H1 (cell line): ENCODE measurements at regions not wholly inside any gene's neighbourhood (a gene's known extent, or its start where the extent isn't known, plus 50 kb on each side); places are given as distances from the start of the nearest gene placed in this dataset.

ENCODE experiments used
- CTCF ChIA-PET: fragments of 300-600 bp; sonication (Branson Sonifier 250); formaldehyde crosslinking; loops from one replicate; lab custom pipeline; 2021; ENCODE audit not compliant: partially characterized antibody; lab: Charles Lee
- POLR2A ChIA-PET: fragments of 300-600 bp; sonication (Branson Sonifier 250); formaldehyde crosslinking; loops from one replicate; lab custom pipeline; 2021; ENCODE audit warnings: inconsistent platforms; ENCODE audit not compliant: partially characterized antibody; lab: Charles Lee
- DNase-seq, 2 experiments: peaks; one replicate each; pipeline versions ENCODE4 v3.0.0 to v3.0.0-alpha.2; 2010 to 2022; ENCODE audit warnings: low spot score in 2 of 2, low read depth in 1 of 2, mixed read lengths in 1 of 2
- FAIRE-seq: peaks from 2 replicates; lab custom pipeline; 2011; peaks lifted over from hg19 to GRCh38; lab: Jason Lieb, UNC
- H2AFZ ChIP-seq: 2 replicates; pipeline ENCODE4 v1.8.1; 2012; ENCODE audit warnings: low read length, inconsistent platforms
- H2AK5ac ChIP-seq: 2 replicates; pipeline ENCODE4 v1.6.1; 2013; ENCODE audit warnings: low read depth, low read length
- H2BK120ac ChIP-seq: replicated peaks from 2 replicates; pipeline ENCODE3; 2013; ENCODE audit warnings: low read depth, low read length, inconsistent platforms
- H2BK12ac ChIP-seq: 2 replicates; pipeline ENCODE4 v1.6.1; 2013; ENCODE audit warnings: low read depth, low read length
- H2BK15ac ChIP-seq: 2 replicates; pipeline ENCODE4 v1.6.1; 2013; ENCODE audit warnings: low read length
- H2BK20ac ChIP-seq: 2 replicates; pipeline ENCODE4 v1.6.1; 2013; ENCODE audit warnings: low read length
- H2BK5ac ChIP-seq: 2 replicates; pipeline ENCODE4 v1.6.1; 2013; ENCODE audit warnings: low read depth, low read length
- H3K14ac ChIP-seq: 2 replicates; pipeline ENCODE4 v1.6.1; 2013; ENCODE audit warnings: inconsistent platforms; ENCODE audit not compliant: insufficient read length
- H3K18ac ChIP-seq: 2 replicates; pipeline ENCODE4 v1.6.1; 2013; ENCODE audit warnings: low read length; ENCODE audit errors: extremely low read depth
- H3K23ac ChIP-seq: 2 replicates; pipeline ENCODE4 v1.6.1; 2013; ENCODE audit warnings: inconsistent platforms; ENCODE audit not compliant: insufficient read length
- H3K23me2 ChIP-seq: 2 replicates; pipeline ENCODE4 v1.6.1; 2013; ENCODE audit warnings: low read depth, low read length
- H3K27ac ChIP-seq: 2 replicates; pipeline ENCODE4 v1.6.1; 2011; ENCODE audit warnings: low read depth, low read length, inconsistent platforms
- H3K27me3 ChIP-seq, 4 experiments: replicated peaks in 1 of 4; 1 replicate in 1 of 4; 2 replicates in 3 of 4; pipeline versions ENCODE4 v1.6.1 to v1.8.1; 2011 to 2013; ENCODE audit warnings: low read length in 3 of 4, mild to moderate bottlenecking in 3 of 4, inconsistent platforms in 2 of 4, mixed read lengths in 2 of 4, moderate library complexity in 1 of 4; ENCODE audit not compliant: control insufficient read depth in 3 of 4, insufficient read depth in 3 of 4; ENCODE audit errors: extremely low read depth in 1 of 4
- H3K36me3 ChIP-seq, 4 experiments: 2 replicates each; pipeline versions ENCODE4 v1.6.1 to v1.8.1; 2011 to 2013; ENCODE audit warnings: mild to moderate bottlenecking in 4 of 4, low read length in 3 of 4, moderate library complexity in 2 of 4, control low read depth in 1 of 4, inconsistent platforms in 1 of 4; ENCODE audit not compliant: insufficient read depth in 4 of 4, control insufficient read depth in 2 of 4
- H3K4ac ChIP-seq: replicated peaks from 2 replicates; pipeline ENCODE3; 2013; ENCODE audit warnings: low read length, low read depth, mixed read lengths, inconsistent platforms; ENCODE audit not compliant: insufficient read length
- H3K4me1 ChIP-seq, 4 experiments: replicated peaks in 1 of 4; 1 replicate in 1 of 4; 2 replicates in 3 of 4; pipeline versions ENCODE4 v1.6.1 to v1.8.1; 2011 to 2013; ENCODE audit warnings: low read length in 3 of 4, inconsistent platforms in 2 of 4, mixed read lengths in 1 of 4; ENCODE audit not compliant: insufficient read depth in 4 of 4, control insufficient read depth in 3 of 4
- H3K4me2 ChIP-seq, 2 experiments: 2 replicates each; pipeline versions ENCODE4 v1.6.1 to v1.8.1; 2011 to 2013; ENCODE audit warnings: low read depth in 2 of 2, low read length in 2 of 2, control low read depth in 1 of 2, inconsistent platforms in 1 of 2, mild to moderate bottlenecking in 1 of 2; ENCODE audit not compliant: insufficient read depth in 1 of 2
- H3K4me3 ChIP-seq, 4 experiments: fragments of 200-600, 300-600 bp in 1 of 4; sonication (generic), shearing (Covaris generic), sonication (Bioruptor Twin) in 1 of 4; 2 replicates each; pipeline versions ENCODE4 v1.5.1 to v1.8.1; 2011 to 2016; ENCODE audit warnings: low read length in 4 of 4, low read depth in 3 of 4, control low read depth in 2 of 4, inconsistent platforms in 2 of 4, mild to moderate bottlenecking in 2 of 4, mixed read lengths in 1 of 4, moderate library complexity in 1 of 4; ENCODE audit not compliant: insufficient read depth in 2 of 4; ENCODE audit errors: extremely low read depth in 1 of 4
- H3K56ac ChIP-seq: replicated peaks from 2 replicates; pipeline ENCODE3; 2013; ENCODE audit warnings: low read depth, mild to moderate bottlenecking, mixed read lengths, low read length, inconsistent platforms; ENCODE audit not compliant: insufficient read length
- H3K79me1 ChIP-seq: 2 replicates; pipeline ENCODE4 v1.6.1; 2013; ENCODE audit warnings: low read depth, low read length, control low read depth
- H3K79me2 ChIP-seq, 2 experiments: 2 replicates each; pipeline versions ENCODE4 v1.6.1 to v1.8.1; 2012 to 2013; ENCODE audit warnings: low read length in 2 of 2, mild to moderate bottlenecking in 2 of 2, inconsistent platforms in 1 of 2; ENCODE audit not compliant: insufficient read depth in 2 of 2, control insufficient read depth in 1 of 2
- H3K9ac ChIP-seq, 4 experiments: replicated peaks in 1 of 4; 1 replicate in 1 of 4; 2 replicates in 3 of 4; pipeline versions ENCODE4 v1.6.1 to v1.8.1; 2011 to 2013; ENCODE audit warnings: low read depth in 3 of 4, low read length in 3 of 4, control low read depth in 2 of 4, mild to moderate bottlenecking in 2 of 4, moderate library complexity in 2 of 4, inconsistent platforms in 1 of 4; ENCODE audit errors: extremely low read depth in 1 of 4
- H3K9me3 ChIP-seq, 2 experiments: 2 replicates each; pipeline versions ENCODE4 v1.6.1 to v1.8.1; 2012 to 2013; ENCODE audit warnings: mild to moderate bottlenecking in 2 of 2, moderate library complexity in 2 of 2, control low read depth in 1 of 2, inconsistent platforms in 1 of 2, low read depth in 1 of 2, low read length in 1 of 2, mixed read lengths in 1 of 2; ENCODE audit not compliant: insufficient read depth in 2 of 2
- H4K20me1 ChIP-seq, 2 experiments: replicated peaks in 1 of 2; 2 replicates each; pipeline versions ENCODE3 to v1.8.1; 2011 to 2013; ENCODE audit warnings: inconsistent platforms in 2 of 2, low read length in 2 of 2, mild to moderate bottlenecking in 1 of 2; ENCODE audit not compliant: insufficient read depth in 2 of 2, control insufficient read depth in 1 of 2
- H4K5ac ChIP-seq: 2 replicates; pipeline ENCODE4 v1.6.1; 2013; ENCODE audit warnings: low read length, low read depth, mixed read lengths, inconsistent platforms; ENCODE audit not compliant: insufficient read length
- H4K8ac ChIP-seq: 2 replicates; pipeline ENCODE4 v1.8.0; 2013; ENCODE audit warnings: mild to moderate bottlenecking, moderate library complexity, low read length, inconsistent platforms; ENCODE audit not compliant: insufficient read depth; ENCODE audit errors: extremely low read depth
- H4K91ac ChIP-seq: replicated peaks from 2 replicates; pipeline ENCODE3; 2013; ENCODE audit warnings: low read length, mixed read lengths, inconsistent platforms; ENCODE audit not compliant: insufficient read length
- TAF1 ChIP-seq: IDR thresholded peaks from 2 replicates; pipeline ENCODE4 v1.6.1; 2011; ENCODE audit warnings: mild to moderate bottlenecking, low read depth, low read length
- WGBS, 2 experiments: shearing (Covaris generic) in 1 of 2; methylation state at CpG; one replicate each; pipeline versions ENCODE4 v1.1.6 to v1.1.7; 2013 to 2015; ENCODE audit warnings: low lambda C conversion rate in 2 of 2, mixed read lengths in 2 of 2, inconsistent platforms in 1 of 2, low coverage in 1 of 2, missing lambda C conversion rate in 1 of 2; ENCODE audit not compliant: insufficient replicate concordance in 2 of 2, insufficient coverage in 1 of 2, insufficient read length in 1 of 2; ENCODE audit errors: extremely low coverage in 1 of 2, missing lambda C conversion rate in 1 of 2; 5-methylcytosine and 5-hydroxymethylcytosine counted together

GRCh38 chr16:64736857-64737256, 385.0 kb downstream of the CDH11 start:
- Histone ChIP-seq H3K4me2 (no peak overlapping the region), H3K14ac (no peak overlapping the region), H3K9ac (no peak overlapping the region), H2AK5ac (no peak overlapping the region), H3K4me1 (no peaks in the 10 kb centered on the region), H3K4me3 (no peak overlapping the region), H3K18ac (no peak overlapping the region), H3K56ac (no peak overlapping the region), H4K91ac (no peak overlapping the region), H3K9me3 (no peaks in the 10 kb centered on the region), H3K27me3 (no peaks in the 10 kb centered on the region), H3K4ac (no peak overlapping the region), H2AFZ (no peak overlapping the region), H3K23me2 (no peaks in the 10 kb centered on the region), H3K23ac (no peak overlapping the region), H3K79me1 (no peaks in the 10 kb centered on the region), H4K8ac (no peak overlapping the region), H3K79me2 (no peaks in the 10 kb centered on the region), H4K5ac (no peak overlapping the region), H2BK5ac (no peak overlapping the region), H3K36me3 (no peaks in the 10 kb centered on the region), H2BK120ac (no peak overlapping the region), H2BK15ac (no peak overlapping the region), H4K20me1 (no peaks in the 10 kb centered on the region), H2BK20ac (no peak overlapping the region), H3K27ac (no peak overlapping the region), H2BK12ac (no peak overlapping the region)
- ChIA-PET CTCF (no interaction called here), POLR2A (no interaction called here)
- FAIRE-seq (no peak), DNase-seq (no peak)
- no peak for TF ChIP-seq TAF1
- WGBS, 2 experiments: 94% methylated on average over 2 of the region's 2 CpGs; no CpG with 5 or more reads in 1 of the 2 experiments
